Mesothelial cell of epicardium (in vitro differentiated cells): ENCODE measurements at regions not wholly inside any gene's neighbourhood (a gene's known extent, or its start where the extent isn't known, plus 50 kb on each side); places are given as distances from the start of the nearest gene placed in this dataset.

Experiments used
- DNase-seq, 2 experiments: peaks; one replicate each; pipeline ENCODE4 v3.0.0; 2021; ENCODE audit warnings: low spot score in 2 of 2; ENCODE audit not compliant: unreplicated experiment in 2 of 2
- H3K27ac Mint-ChIP-seq: 2 replicates; pipeline ENCODE4 v1.8.0; 2021; ENCODE audit warnings: mixed read lengths
- H3K27me3 Mint-ChIP-seq: 2 replicates; pipeline ENCODE4 v1.8.0; 2021; ENCODE audit warnings: low read depth, mixed read lengths
- H3K36me3 Mint-ChIP-seq: 2 replicates; pipeline ENCODE4 v1.8.0; 2021; ENCODE audit warnings: mixed read lengths
- H3K4me1 Mint-ChIP-seq: 2 replicates; pipeline ENCODE4 v1.8.0; 2021; ENCODE audit warnings: mixed read lengths
- H3K4me3 Mint-ChIP-seq: 2 replicates; pipeline ENCODE4 v1.8.0; 2021; ENCODE audit warnings: mild to moderate bottlenecking, moderate library complexity, mixed read lengths
- H3K9me3 Mint-ChIP-seq: 2 replicates; pipeline ENCODE4 v1.8.0; 2021; ENCODE audit warnings: mixed read lengths
- TF ChIP-seq, protein P1 (sequence below): fragments of 200-600 bp; sonication (generic); IDR thresholded peaks from one replicate; pipeline ENCODE4 v1.5.0; 2021; ENCODE audit warnings: antibody characterized with exemption; ENCODE audit not compliant: unreplicated experiment

DNA sequence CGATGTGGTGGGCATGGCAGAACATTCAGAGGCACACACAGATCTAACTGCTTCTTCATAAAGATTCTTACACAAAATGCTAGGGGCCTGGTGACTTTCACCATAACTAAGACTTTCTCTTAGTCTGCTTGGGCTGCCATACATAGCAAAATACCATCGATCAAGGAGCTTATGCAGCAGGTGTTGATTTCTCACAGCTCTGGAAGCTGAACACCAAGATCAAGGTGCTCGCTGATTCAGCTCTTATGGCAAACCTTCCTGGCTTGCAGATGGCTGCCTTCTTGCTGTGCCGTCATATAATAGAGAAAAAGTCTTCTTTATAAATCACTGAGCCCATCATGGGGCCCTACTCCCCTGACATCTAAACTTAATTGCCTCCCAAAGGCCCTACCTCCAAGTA lies 487.3 kb downstream of the AJAP1 start:
- H3K27me3 Mint-ChIP-seq = peaks cover 57% of the 10 kb centered on the region
- H3K27ac Mint-ChIP-seq = no peak overlapping the region
- H3K4me1 Mint-ChIP-seq = no peaks in the 10 kb centered on the region
- no peak overlapping the region for H3K4me3 Mint-ChIP-seq
- no peaks in the 10 kb centered on the region for H3K36me3 Mint-ChIP-seq
- no peak for DNase-seq
- TF ChIP-seq, protein P1, sequence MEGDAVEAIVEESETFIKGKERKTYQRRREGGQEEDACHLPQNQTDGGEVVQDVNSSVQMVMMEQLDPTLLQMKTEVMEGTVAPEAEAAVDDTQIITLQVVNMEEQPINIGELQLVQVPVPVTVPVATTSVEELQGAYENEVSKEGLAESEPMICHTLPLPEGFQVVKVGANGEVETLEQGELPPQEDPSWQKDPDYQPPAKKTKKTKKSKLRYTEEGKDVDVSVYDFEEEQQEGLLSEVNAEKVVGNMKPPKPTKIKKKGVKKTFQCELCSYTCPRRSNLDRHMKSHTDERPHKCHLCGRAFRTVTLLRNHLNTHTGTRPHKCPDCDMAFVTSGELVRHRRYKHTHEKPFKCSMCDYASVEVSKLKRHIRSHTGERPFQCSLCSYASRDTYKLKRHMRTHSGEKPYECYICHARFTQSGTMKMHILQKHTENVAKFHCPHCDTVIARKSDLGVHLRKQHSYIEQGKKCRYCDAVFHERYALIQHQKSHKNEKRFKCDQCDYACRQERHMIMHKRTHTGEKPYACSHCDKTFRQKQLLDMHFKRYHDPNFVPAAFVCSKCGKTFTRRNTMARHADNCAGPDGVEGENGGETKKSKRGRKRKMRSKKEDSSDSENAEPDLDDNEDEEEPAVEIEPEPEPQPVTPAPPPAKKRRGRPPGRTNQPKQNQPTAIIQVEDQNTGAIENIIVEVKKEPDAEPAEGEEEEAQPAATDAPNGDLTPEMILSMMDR = no peak
- H3K9me3 Mint-ChIP-seq = no peaks in the 10 kb centered on the region

DNA sequence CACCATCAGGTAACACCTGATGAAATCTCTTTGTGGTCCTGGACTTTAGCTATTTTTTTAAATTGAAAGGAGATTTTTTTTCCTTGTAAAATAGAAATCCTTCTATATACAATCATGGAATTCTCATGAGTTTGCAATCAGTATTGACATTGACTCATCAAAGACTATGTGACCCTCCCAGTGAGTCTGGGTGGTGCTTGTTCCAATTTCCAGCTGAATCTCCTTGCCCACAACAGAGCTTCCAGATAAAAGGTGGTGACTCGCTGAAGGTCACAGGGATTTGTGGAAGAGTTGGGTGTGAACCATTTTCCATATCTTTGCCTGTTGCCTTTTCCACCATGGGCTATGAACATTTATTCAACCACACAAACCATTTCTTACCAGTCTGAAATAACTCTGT lies 486.6 kb downstream of the AJAP1 start:
- no peak for DNase-seq
- Mint-ChIP-seq H3K4me3 (no peak overlapping the region), H3K27ac (no peak overlapping the region), H3K9me3 (no peaks in the 10 kb centered on the region), H3K4me1 (no peaks in the 10 kb centered on the region), H3K27me3 (peaks cover 49% of the 10 kb centered on the region), H3K36me3 (no peaks in the 10 kb centered on the region)
- TF ChIP-seq, protein P1 = no peak

DNA sequence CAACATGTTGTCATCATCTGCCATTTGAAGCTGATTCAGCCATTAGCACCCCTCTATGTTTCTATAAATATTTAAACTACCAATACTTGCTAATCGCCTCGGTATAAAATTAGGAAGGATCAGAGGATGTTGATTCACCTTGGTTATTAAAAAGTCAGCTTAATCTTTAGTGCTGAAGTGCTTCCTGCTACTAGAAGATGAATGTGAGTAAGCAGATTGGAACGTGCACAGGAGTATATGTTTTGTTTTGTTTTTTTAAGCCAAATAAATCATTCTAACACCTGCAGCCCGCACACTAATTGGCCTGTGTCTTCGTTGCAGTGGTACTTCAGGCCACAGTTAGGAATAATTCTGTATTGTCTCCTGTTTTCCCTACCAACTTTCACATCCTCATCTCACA lies 485.7 kb downstream of the AJAP1 start:
- TF ChIP-seq, protein P1 = no peak
- Mint-ChIP-seq H3K9me3 (no peaks in the 10 kb centered on the region), H3K4me3 (no peak overlapping the region), H3K36me3 (no peaks in the 10 kb centered on the region), H3K4me1 (no peaks in the 10 kb centered on the region), H3K27me3 (peaks cover 47% of the 10 kb centered on the region), H3K27ac (no peak overlapping the region)
- DNase-seq = no peak

DNA sequence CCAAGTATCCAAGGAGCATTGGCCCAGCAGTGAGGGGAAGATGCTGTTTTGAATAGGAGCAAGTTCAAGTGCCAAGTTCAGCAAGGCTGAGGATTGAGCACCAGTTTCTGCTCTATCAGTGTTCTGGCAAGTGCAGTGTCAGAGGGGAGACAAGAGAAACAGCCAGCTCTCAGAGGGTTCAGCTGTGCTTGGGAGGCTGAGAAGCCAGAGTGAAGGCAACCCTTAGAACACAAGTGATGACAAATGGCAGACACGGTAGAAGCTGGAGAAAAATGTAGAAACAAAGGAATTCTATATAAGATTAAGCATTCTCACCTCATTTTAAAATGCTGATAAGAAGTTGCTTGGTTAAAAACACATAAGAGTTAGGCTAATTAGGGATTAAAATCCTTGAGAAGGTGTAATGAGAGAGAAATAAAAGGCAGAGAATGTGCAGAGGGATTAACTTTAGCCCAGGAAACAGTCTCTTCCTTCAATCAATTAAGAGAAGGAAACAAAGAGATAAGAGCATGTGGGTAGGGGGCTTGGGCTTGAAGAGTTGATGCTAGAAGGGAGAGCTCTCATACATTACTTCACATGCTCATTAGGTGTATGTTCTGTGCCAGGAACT lies 475.4 kb downstream of the AJAP1 start:
- TF ChIP-seq, protein P1 = no peak
- peaks cover 30% of the 10 kb centered on the region for H3K27me3 Mint-ChIP-seq
- H3K4me3 Mint-ChIP-seq = no peak overlapping the region
- no peak for DNase-seq
- no peak overlapping the region for H3K27ac Mint-ChIP-seq
- peaks cover 5% of the 10 kb centered on the region for H3K9me3 Mint-ChIP-seq
- H3K4me1 Mint-ChIP-seq = no peaks in the 10 kb centered on the region
- H3K36me3 Mint-ChIP-seq = no peaks in the 10 kb centered on the region

DNA sequence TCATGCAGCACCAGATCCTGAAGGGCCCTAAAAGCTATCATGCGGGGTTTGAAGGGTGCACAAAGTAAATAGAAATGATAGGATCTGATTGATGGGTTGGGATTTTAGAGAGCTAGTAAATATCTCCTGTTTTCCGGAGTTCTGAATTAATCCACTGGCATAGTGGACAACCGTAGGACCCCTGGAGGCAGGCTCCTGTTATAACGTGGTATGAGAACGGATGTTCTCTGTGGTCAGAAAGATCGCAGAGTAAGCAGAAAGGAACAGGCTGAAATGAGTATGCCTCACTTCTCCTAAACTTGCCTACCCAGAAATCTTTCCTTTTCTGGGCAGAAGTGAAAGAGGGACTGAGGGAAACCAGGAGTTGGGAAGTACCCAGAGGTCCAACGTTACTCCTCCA lies 470.8 kb downstream of the AJAP1 start:
- TF ChIP-seq, protein P1 = no peak
- DNase-seq = no peak
- Mint-ChIP-seq H3K9me3 (peaks cover 5% of the 10 kb centered on the region), H3K4me1 (no peaks in the 10 kb centered on the region), H3K27ac (no peak overlapping the region), H3K36me3 (no peaks in the 10 kb centered on the region), H3K27me3 (peaks cover 28% of the 10 kb centered on the region), H3K4me3 (no peak overlapping the region)

DNA sequence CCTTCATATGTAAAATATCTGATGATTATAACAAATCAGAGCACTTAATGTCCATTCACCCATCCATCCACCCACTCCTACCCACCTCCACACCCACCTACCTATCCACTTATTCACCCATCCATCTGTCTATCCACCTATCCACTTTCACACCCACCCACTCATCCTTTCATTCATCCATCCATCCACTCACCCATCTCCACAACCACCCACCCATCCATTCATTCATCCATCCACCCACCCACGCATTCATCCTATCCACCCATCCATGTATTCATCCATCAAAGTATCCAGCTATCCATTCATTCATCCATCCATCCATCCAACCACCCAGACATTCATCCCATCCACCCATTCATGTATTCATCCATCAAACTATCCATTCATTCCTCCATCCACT lies 466.1 kb downstream of the AJAP1 start:
- TF ChIP-seq, protein P1 = no peak
- no peaks in the 10 kb centered on the region for H3K9me3 Mint-ChIP-seq
- H3K27ac Mint-ChIP-seq = no peak overlapping the region
- H3K4me1 Mint-ChIP-seq = no peaks in the 10 kb centered on the region
- DNase-seq = no peak
- H3K36me3 Mint-ChIP-seq = no peaks in the 10 kb centered on the region
- H3K4me3 Mint-ChIP-seq = no peak overlapping the region
- H3K27me3 Mint-ChIP-seq = peaks cover 25% of the 10 kb centered on the region
